Keratinocyte (primary cell): ENCODE measurements at regions not wholly inside any gene's neighbourhood (a gene's known extent, or its start where the extent isn't known, plus 50 kb on each side); places are given as distances from the start of the nearest gene placed in this dataset.

ENCODE experiments used
- DNase-seq: peaks from one replicate; pipeline ENCODE4 v3.0.0-alpha.2; 2011; ENCODE audit warnings: low read depth, missing footprints, low spot score
- FAIRE-seq: peaks from 2 replicates; lab custom pipeline; 2011; peaks lifted over from hg19 to GRCh38; lab: Jason Lieb, UNC
- H2AFZ ChIP-seq: 2 replicates; pipeline ENCODE4 v1.6.0; 2012; ENCODE audit warnings: low read length, control low read depth, inconsistent platforms; ENCODE audit not compliant: control insufficient read depth
- H3K27ac ChIP-seq: 2 replicates; pipeline ENCODE4 v1.5.1; 2011; ENCODE audit warnings: low read length; ENCODE audit not compliant: control insufficient read depth, insufficient read depth
- H3K27me3 ChIP-seq: 3 replicates; pipeline ENCODE4 v1.6.0; 2011; ENCODE audit warnings: low read length; ENCODE audit not compliant: control insufficient read depth, insufficient read depth; ENCODE audit errors: extremely low read depth
- H3K36me3 ChIP-seq, 2 experiments: 2 replicates in 1 of 2; 3 replicates in 1 of 2; pipeline ENCODE4 v1.5.1; 2011; ENCODE audit warnings: low read length in 2 of 2, mild to moderate bottlenecking in 1 of 2; ENCODE audit not compliant: control insufficient read depth in 2 of 2, insufficient read depth in 2 of 2; ENCODE audit errors: extremely low read depth in 1 of 2
- H3K4me1 ChIP-seq: 3 replicates; pipeline ENCODE4 v1.5.1; 2011; ENCODE audit warnings: low read length; ENCODE audit not compliant: control insufficient read depth, insufficient read depth; ENCODE audit errors: extremely low read depth
- H3K4me2 ChIP-seq: 3 replicates; pipeline ENCODE4 v1.6.0; 2011; ENCODE audit warnings: low read depth, low read length; ENCODE audit not compliant: control insufficient read depth, insufficient read depth; ENCODE audit errors: extremely low read depth
- H3K4me3 ChIP-seq, 3 experiments: fragments of 200-600 bp in 1 of 3; sonication (generic) in 1 of 3; 2 replicates in 2 of 3; 3 replicates in 1 of 3; pipeline ENCODE4 v1.5.1; 2011 to 2016; ENCODE audit warnings: low read length in 3 of 3, mild to moderate bottlenecking in 3 of 3, control low read depth in 2 of 3, inconsistent platforms in 1 of 3, low read depth in 1 of 3, mixed read lengths in 1 of 3, mixed run types in 1 of 3, moderate library complexity in 1 of 3; ENCODE audit not compliant: control insufficient read depth in 2 of 3, insufficient read depth in 2 of 3; ENCODE audit errors: extremely low read depth in 1 of 3
- H3K79me2 ChIP-seq: 2 replicates; pipeline ENCODE4 v1.6.0; 2012; ENCODE audit warnings: low read length; ENCODE audit not compliant: control insufficient read depth, insufficient read depth
- H3K9ac ChIP-seq: 3 replicates; pipeline ENCODE4 v1.6.0; 2011; ENCODE audit warnings: low read length; ENCODE audit not compliant: control insufficient read depth, insufficient read depth; ENCODE audit errors: extremely low read depth
- H3K9me1 ChIP-seq: 3 replicates; pipeline ENCODE4 v1.6.0; 2011; ENCODE audit warnings: low read length; ENCODE audit not compliant: control insufficient read depth, insufficient read depth; ENCODE audit errors: extremely low read depth
- H3K9me3 ChIP-seq: 2 replicates; pipeline ENCODE4 v1.5.1; 2012; ENCODE audit warnings: low read depth, low read length; ENCODE audit not compliant: control insufficient read depth
- H4K20me1 ChIP-seq: 3 replicates; pipeline ENCODE4 v1.6.0; 2011; ENCODE audit warnings: low read length; ENCODE audit not compliant: control insufficient read depth, insufficient read depth; ENCODE audit errors: extremely low read depth
- EZH2 ChIP-seq: IDR thresholded peaks from one replicate; pipeline ENCODE4 v1.6.1; 2012; ENCODE audit warnings: inconsistent platforms, mild to moderate bottlenecking, low read length, moderate library complexity
- dilution Hi-C: fragments of 300-500 bp; cut with MboI; formaldehyde crosslinking; loops from one replicate; pipeline ENCODE4 v1.7.0; 2020; ENCODE audit warnings: low sequenced_read_pairs; ENCODE audit not compliant: extremely low pct_ligation_motif_present
- TF ChIP-seq, protein P1 (sequence below), 3 experiments: IDR thresholded peaks in 1 of 3; conservative IDR thresholded peaks in 1 of 3; optimal IDR thresholded peaks in 1 of 3; 2 replicates in 2 of 3; 3 replicates in 1 of 3; pipeline versions ENCODE3 to v1.5.1; 2011; ENCODE audit warnings: low read length in 3 of 3, mild to moderate bottlenecking in 3 of 3, moderate library complexity in 2 of 3, control low read depth in 1 of 3, inconsistent platforms in 1 of 3; ENCODE audit not compliant: insufficient read depth in 2 of 3; ENCODE audit errors: extremely low read depth in 1 of 3

GRCh38 chr14:82116721-82117120 is 583.1 kb upstream of the SEL1L start:
- Histone ChIP-seq H3K9me3 (no peaks in the 10 kb centered on the region), H4K20me1 (no peaks in the 10 kb centered on the region), H3K36me3 (no peaks in the 10 kb centered on the region), H2AFZ (no peak overlapping the region), H3K4me1 (no peaks in the 10 kb centered on the region), H3K4me3 (no peak overlapping the region), H3K79me2 (no peaks in the 10 kb centered on the region), H3K27me3 (no peaks in the 10 kb centered on the region), H3K9ac (no peak overlapping the region), H3K27ac (no peak overlapping the region), H3K9me1 (no peaks in the 10 kb centered on the region), H3K4me2 (no peak overlapping the region)
- no peak for TF ChIP-seq EZH2
- TF ChIP-seq, protein P1, sequence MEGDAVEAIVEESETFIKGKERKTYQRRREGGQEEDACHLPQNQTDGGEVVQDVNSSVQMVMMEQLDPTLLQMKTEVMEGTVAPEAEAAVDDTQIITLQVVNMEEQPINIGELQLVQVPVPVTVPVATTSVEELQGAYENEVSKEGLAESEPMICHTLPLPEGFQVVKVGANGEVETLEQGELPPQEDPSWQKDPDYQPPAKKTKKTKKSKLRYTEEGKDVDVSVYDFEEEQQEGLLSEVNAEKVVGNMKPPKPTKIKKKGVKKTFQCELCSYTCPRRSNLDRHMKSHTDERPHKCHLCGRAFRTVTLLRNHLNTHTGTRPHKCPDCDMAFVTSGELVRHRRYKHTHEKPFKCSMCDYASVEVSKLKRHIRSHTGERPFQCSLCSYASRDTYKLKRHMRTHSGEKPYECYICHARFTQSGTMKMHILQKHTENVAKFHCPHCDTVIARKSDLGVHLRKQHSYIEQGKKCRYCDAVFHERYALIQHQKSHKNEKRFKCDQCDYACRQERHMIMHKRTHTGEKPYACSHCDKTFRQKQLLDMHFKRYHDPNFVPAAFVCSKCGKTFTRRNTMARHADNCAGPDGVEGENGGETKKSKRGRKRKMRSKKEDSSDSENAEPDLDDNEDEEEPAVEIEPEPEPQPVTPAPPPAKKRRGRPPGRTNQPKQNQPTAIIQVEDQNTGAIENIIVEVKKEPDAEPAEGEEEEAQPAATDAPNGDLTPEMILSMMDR (optimal IDR thresholded peaks at IDR 0.05 in 1 of 3, IDR thresholded peaks at IDR 0.05 in 1 of 3, conservative IDR thresholded peaks at IDR 0.05 in 1 of 3; ENCODE audit: extremely low read depth in 1 of 3, insufficient read depth in 2 of 3, low read length in 3 of 3), result no peak
- FAIRE-seq, result no peak
- dilution Hi-C loops, result no loop called here
- DNase-seq, result no peak

DNA sequence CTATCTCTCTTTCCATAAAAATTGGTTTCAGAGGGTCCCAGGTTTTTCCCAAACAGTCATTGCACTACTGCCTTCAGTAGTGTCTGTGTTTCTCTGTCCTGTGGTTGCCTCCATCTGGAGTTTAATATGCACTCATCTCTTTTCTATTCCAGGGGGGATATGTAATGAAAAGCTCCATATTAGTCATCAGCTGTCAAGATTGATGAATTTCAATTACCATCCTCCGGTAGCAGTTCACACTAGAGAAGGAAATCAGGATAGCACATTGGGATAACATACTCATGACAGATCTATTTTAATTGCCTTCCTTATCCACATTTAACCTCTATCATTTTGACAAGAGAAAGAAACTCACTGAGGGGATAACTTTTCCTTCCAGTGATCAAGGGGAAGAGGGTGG is 589.0 kb upstream of the SEL1L start:
- Histone ChIP-seq H3K9me3 (no peaks in the 10 kb centered on the region), H3K36me3 (no peaks in the 10 kb centered on the region), H4K20me1 (no peaks in the 10 kb centered on the region), H3K4me1 (no peaks in the 10 kb centered on the region), H3K9ac (no peak overlapping the region), H2AFZ (no peak overlapping the region), H3K4me3 (no peak overlapping the region), H3K4me2 (no peak overlapping the region), H3K27me3 (no peaks in the 10 kb centered on the region), H3K27ac (no peak overlapping the region), H3K79me2 (no peaks in the 10 kb centered on the region), H3K9me1 (no peaks in the 10 kb centered on the region)
- TF ChIP-seq, protein P1 (optimal IDR thresholded peaks at IDR 0.05 in 1 of 3, IDR thresholded peaks at IDR 0.05 in 1 of 3, conservative IDR thresholded peaks at IDR 0.05 in 1 of 3; ENCODE audit: extremely low read depth in 1 of 3, insufficient read depth in 2 of 3, low read length in 3 of 3), result no peak
- no peak for TF ChIP-seq EZH2
- no peak for FAIRE-seq
- dilution Hi-C loops, result no loop called here
- DNase-seq, result no peak
